Mesendoderm (in vitro differentiated cells): ENCODE measurements at regions not wholly inside any gene's neighbourhood (a gene's known extent, or its start where the extent isn't known, plus 50 kb on each side); places are given as distances from the start of the nearest gene placed in this dataset.
A peak's percentile ranks its signal among the peaks of the same experiment; 100 is the strongest.
"Not testable (repeated sequence)": the region's sequence is repeated elsewhere in the genome, so short reads cannot be mapped to it uniquely, and the experiment has no call there.

ENCODE experiments used
- DNase-seq: peaks from one replicate; pipeline ENCODE4 v3.0.0; 2013
- H2AK5ac ChIP-seq: 2 replicates; pipeline ENCODE4 v1.6.1; 2013; ENCODE audit warnings: low read length, inconsistent platforms
- H2BK120ac ChIP-seq: 2 replicates; pipeline ENCODE4 v1.6.1; 2013; ENCODE audit warnings: low read depth, mild to moderate bottlenecking, low read length, moderate library complexity, mixed read lengths
- H2BK15ac ChIP-seq: replicated peaks from 2 replicates; pipeline ENCODE4 v1.6.1; 2013; ENCODE audit warnings: low read depth, mild to moderate bottlenecking, moderate library complexity
- H2BK5ac ChIP-seq: 2 replicates; pipeline ENCODE4 v1.6.1; 2013; ENCODE audit warnings: low read length, inconsistent platforms
- H3K18ac ChIP-seq: 2 replicates; pipeline ENCODE4 v1.6.1; 2013; ENCODE audit warnings: mild to moderate bottlenecking, low read length, mixed read lengths
- H3K23ac ChIP-seq: one replicate; pipeline ENCODE4 v1.6.1; 2013; ENCODE audit warnings: low read length
- H3K27ac ChIP-seq: 2 replicates; pipeline ENCODE4 v1.5.1; 2013; ENCODE audit warnings: low read depth, mild to moderate bottlenecking, inconsistent platforms, low read length, moderate library complexity
- H3K27me3 ChIP-seq: 2 replicates; pipeline ENCODE4 v1.6.1; 2013; ENCODE audit warnings: low read length, control low read depth, mild to moderate bottlenecking, inconsistent platforms; ENCODE audit not compliant: insufficient read depth, poor library complexity
- H3K36me3 ChIP-seq: 2 replicates; pipeline ENCODE4 v1.6.1; 2013; ENCODE audit warnings: low read length, inconsistent platforms; ENCODE audit not compliant: control insufficient read depth, insufficient read depth
- H3K4ac ChIP-seq: one replicate; pipeline ENCODE4 v1.6.1; 2013; ENCODE audit warnings: low read depth, mild to moderate bottlenecking, low read length, moderate library complexity
- H3K4me1 ChIP-seq: 2 replicates; pipeline ENCODE4 v1.6.1; 2013; ENCODE audit warnings: low read depth, low read length, inconsistent platforms; ENCODE audit not compliant: control insufficient read depth
- H3K4me2 ChIP-seq: 2 replicates; pipeline ENCODE4 v1.6.1; 2013; ENCODE audit warnings: low read length
- H3K4me3 ChIP-seq: 2 replicates; pipeline ENCODE4 v1.5.1; 2013; ENCODE audit warnings: mild to moderate bottlenecking, low read length
- H3K56ac ChIP-seq: one replicate; pipeline ENCODE4 v1.6.1; 2013; ENCODE audit warnings: low read length
- H3K79me1 ChIP-seq: 2 replicates; pipeline ENCODE4 v1.6.1; 2013; ENCODE audit warnings: low read length, inconsistent platforms
- H3K79me2 ChIP-seq: 2 replicates; pipeline ENCODE4 v1.6.1; 2013; ENCODE audit warnings: mild to moderate bottlenecking, low read length; ENCODE audit not compliant: control insufficient read depth, insufficient read depth
- H3K9ac ChIP-seq: 2 replicates; pipeline ENCODE4 v1.6.1; 2013; ENCODE audit warnings: low read length, inconsistent platforms
- H4K5ac ChIP-seq: one replicate; pipeline ENCODE4 v1.6.1; 2013; ENCODE audit warnings: low read length
- H4K8ac ChIP-seq: one replicate; pipeline ENCODE4 v1.6.1; 2013; ENCODE audit warnings: low read depth, mild to moderate bottlenecking, control low read depth, low read length, moderate library complexity
- WGBS: extraction: QIAGEN DNeasy Blood & Tissue Kit; methylation state at CpG from one replicate; pipeline ENCODE4 v1.1.7; 2013; ENCODE audit warnings: low lambda C conversion rate, missing lambda C conversion rate; ENCODE audit not compliant: insufficient coverage; ENCODE audit errors: extremely low coverage; 5-methylcytosine and 5-hydroxymethylcytosine counted together

GRCh38 chr17:19470530-19471261 is 59.7 kb downstream of the RNF112 start:
- Histone ChIP-seq H3K36me3 (no peaks in the 10 kb centered on the region), H3K27me3 (no peaks in the 10 kb centered on the region), H4K5ac (no peak overlapping the region), H4K8ac (no peak overlapping the region), H2BK15ac (no peak overlapping the region), H3K79me1 (no peaks in the 10 kb centered on the region), H3K9ac (peak overlapping the region; percentile 47), H3K79me2 (no peaks in the 10 kb centered on the region), H2BK120ac (no peak overlapping the region), H2AK5ac (peak overlapping the region; percentile 62), H3K23ac (no peak overlapping the region), H3K18ac (no peak overlapping the region), H3K4me3 (no peak overlapping the region), H2BK5ac (peak overlapping the region; percentile 82), H3K4ac (no peak overlapping the region), H3K4me1 (peaks cover 5% of the 10 kb centered on the region), H3K27ac (no peak overlapping the region), H3K56ac (peak overlapping the region; percentile 87), H3K4me2 (no peak overlapping the region)
- DNase-seq, result no peak
- no CpG with 5 or more reads among the region's 29 CpGs for WGBS

- not testable (repeated sequence) for H3K4me1 ChIP-seq, H3K9ac ChIP-seq, H2BK120ac ChIP-seq, H3K4ac ChIP-seq, H3K79me2 ChIP-seq, H3K18ac ChIP-seq, H3K27ac ChIP-seq, H2BK15ac ChIP-seq, DNase-seq, H3K4me2 ChIP-seq, H2AK5ac ChIP-seq, H4K8ac ChIP-seq, H3K36me3 ChIP-seq, H3K56ac ChIP-seq, H3K79me1 ChIP-seq, H3K4me3 ChIP-seq, H2BK5ac ChIP-seq, H4K5ac ChIP-seq, H3K23ac ChIP-seq, H3K27me3 ChIP-seq
- no CpG with 5 or more reads among the region's 3 CpGs for WGBS
Observed at GRCh38 chr17:19474405-19474804, 59.2 kb upstream of the SLC47A1 start.

GRCh38 chr17:19475800-19476199 is 57.9 kb upstream of the SLC47A1 start:
- H3K23ac ChIP-seq, DNase-seq, H3K4me2 ChIP-seq, H2BK120ac ChIP-seq, H3K4me3 ChIP-seq, H3K4me1 ChIP-seq, H4K8ac ChIP-seq, H2BK15ac ChIP-seq, H2BK5ac ChIP-seq, H2AK5ac ChIP-seq, H3K79me1 ChIP-seq, H3K27ac ChIP-seq, H3K9ac ChIP-seq, H3K18ac ChIP-seq, H3K79me2 ChIP-seq, H3K36me3 ChIP-seq, H3K4ac ChIP-seq, H3K56ac ChIP-seq, H3K27me3 ChIP-seq, H4K5ac ChIP-seq: not testable (repeated sequence)
- whole genome bisulfite sequencing, result no CpG with 5 or more reads among the region's 31 CpGs

- H3K27ac ChIP-seq, result peak overlapping the region; percentile 31
- H3K56ac ChIP-seq, result no peak overlapping the region
Observed at GRCh38 chr17:19482576-19482975, 51.1 kb upstream of the SLC47A1 start.

More at GRCh38 chr17:19482576-19482975, 51.1 kb upstream of the SLC47A1 start:
- no peak overlapping the region for H4K8ac ChIP-seq
- H2BK15ac ChIP-seq, result no peak overlapping the region
- no peaks in the 10 kb centered on the region for H3K36me3 ChIP-seq
- no peak overlapping the region for H2AK5ac ChIP-seq
- DNase-seq, result peak; percentile 90
- H3K79me1 ChIP-seq, result no peaks in the 10 kb centered on the region
- H3K27me3 ChIP-seq, result no peaks in the 10 kb centered on the region
- WGBS, result no CpG with 5 or more reads among the region's 1 CpG
- H4K5ac ChIP-seq, result no peak overlapping the region
- no peak overlapping the region for H3K4me3 ChIP-seq
- H3K79me2 ChIP-seq, result no peaks in the 10 kb centered on the region
- no peak overlapping the region for H2BK5ac ChIP-seq
- no peak overlapping the region for H3K23ac ChIP-seq
- H3K4me2 ChIP-seq, result no peak overlapping the region
- H3K18ac ChIP-seq, result no peak overlapping the region
- H3K4ac ChIP-seq, result no peak overlapping the region
- no peak overlapping the region for H3K9ac ChIP-seq
- H2BK120ac ChIP-seq, result no peak overlapping the region
- no peaks in the 10 kb centered on the region for H3K4me1 ChIP-seq
